H1 (cell line): ENCODE measurements at regions not wholly inside any gene's neighbourhood (a gene's known extent, or its start where the extent isn't known, plus 50 kb on each side); places are given as distances from the start of the nearest gene placed in this dataset.

Source experiments
- CBX5 ChIP-seq: fragments of 300-800, 300-1000 bp; sonication (generic); IDR thresholded peaks from 2 replicates; pipeline ENCODE4 v1.7.1; 2016; ENCODE audit warnings: antibody characterized with exemption, low read length, low read depth
- EZH2 ChIP-seq: fragments of 200-600 bp; sonication (generic); IDR thresholded peaks from 2 replicates; pipeline ENCODE4 v1.7.1; 2012; ENCODE audit warnings: low read depth, mild to moderate bottlenecking, moderate library complexity, low read length, inconsistent platforms; ENCODE audit not compliant: severe bottlenecking
- KDM4A ChIP-seq: IDR thresholded peaks from one replicate; pipeline ENCODE4 v1.7.1; 2012; ENCODE audit warnings: low read depth, mild to moderate bottlenecking, moderate library complexity, low read length, inconsistent platforms; ENCODE audit not compliant: severe bottlenecking
- POU5F1 ChIP-seq: IDR thresholded peaks from 2 replicates; pipeline ENCODE4 v1.6.1; 2011; ENCODE audit warnings: low read depth, mild to moderate bottlenecking, low read length, moderate library complexity
- RNF2 ChIP-seq: fragments of 200-900, 300-1000 bp; sonication (generic); IDR thresholded peaks from 2 replicates; pipeline ENCODE4 v1.7.1; 2016; ENCODE audit warnings: borderline replicate concordance, low read depth, mild to moderate bottlenecking, antibody characterized with exemption, low read length; ENCODE audit not compliant: poor library complexity, severe bottlenecking; ENCODE audit errors: missing control alignments
- SRF ChIP-seq: IDR thresholded peaks from 2 replicates; pipeline ENCODE4 v1.6.1; 2011; ENCODE audit warnings: mild to moderate bottlenecking, low read depth, low read length, moderate library complexity

- TF ChIP-seq RNF2 = no peak
- no peak for TF ChIP-seq KDM4A
- no peak for TF ChIP-seq EZH2
- no peak for TF ChIP-seq CBX5
- TF ChIP-seq POU5F1 = no peak
- TF ChIP-seq SRF = no peak
Measured at GRCh38 chr9:104417296-104417695, 86.8 kb upstream of the OR13F1 start (continued).
